DMS153 (cell line): ENCODE measurements at regions not wholly inside any gene's neighbourhood (a gene's known extent, or its start where the extent isn't known, plus 50 kb on each side); places are given as distances from the start of the nearest gene placed in this dataset.

Experiments
- DNase-seq: peaks from one replicate; lab custom pipeline; 2025; lab: John Stamatoyannopoulos, UW

DNA sequence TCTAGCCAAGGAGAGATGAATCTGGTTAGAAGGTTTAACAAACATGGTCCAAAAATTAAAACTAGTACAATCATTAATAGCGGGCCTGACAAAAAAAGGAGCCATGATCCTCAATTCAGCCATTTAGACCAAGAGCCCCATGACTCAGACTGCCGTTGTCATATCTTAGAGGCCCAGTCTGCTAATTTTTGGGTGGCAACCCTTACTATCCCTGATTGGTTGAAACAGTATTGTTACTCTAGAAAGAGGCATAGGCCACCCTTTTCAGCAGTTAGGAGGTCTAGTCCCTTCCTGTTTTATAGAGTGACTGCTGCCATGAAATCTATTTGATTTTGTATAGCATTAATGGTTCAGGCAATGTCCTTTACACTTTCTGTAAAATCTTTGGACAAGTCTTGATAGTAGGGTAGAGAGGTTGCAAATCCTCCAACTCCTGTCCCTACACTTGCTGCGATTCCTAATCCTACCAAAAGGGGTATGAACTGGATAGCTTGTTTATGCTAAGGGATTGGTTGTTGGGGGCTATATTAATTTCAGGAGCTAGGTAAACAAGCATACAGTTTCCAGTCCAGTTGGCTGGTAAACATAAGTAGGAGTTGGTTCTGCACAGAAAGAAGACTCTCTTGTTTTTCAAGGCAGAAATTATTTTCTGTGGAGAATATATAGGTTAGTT lies 1056.3 kb upstream of the CNTN5 start:
- no peak for DNase-seq

DNA sequence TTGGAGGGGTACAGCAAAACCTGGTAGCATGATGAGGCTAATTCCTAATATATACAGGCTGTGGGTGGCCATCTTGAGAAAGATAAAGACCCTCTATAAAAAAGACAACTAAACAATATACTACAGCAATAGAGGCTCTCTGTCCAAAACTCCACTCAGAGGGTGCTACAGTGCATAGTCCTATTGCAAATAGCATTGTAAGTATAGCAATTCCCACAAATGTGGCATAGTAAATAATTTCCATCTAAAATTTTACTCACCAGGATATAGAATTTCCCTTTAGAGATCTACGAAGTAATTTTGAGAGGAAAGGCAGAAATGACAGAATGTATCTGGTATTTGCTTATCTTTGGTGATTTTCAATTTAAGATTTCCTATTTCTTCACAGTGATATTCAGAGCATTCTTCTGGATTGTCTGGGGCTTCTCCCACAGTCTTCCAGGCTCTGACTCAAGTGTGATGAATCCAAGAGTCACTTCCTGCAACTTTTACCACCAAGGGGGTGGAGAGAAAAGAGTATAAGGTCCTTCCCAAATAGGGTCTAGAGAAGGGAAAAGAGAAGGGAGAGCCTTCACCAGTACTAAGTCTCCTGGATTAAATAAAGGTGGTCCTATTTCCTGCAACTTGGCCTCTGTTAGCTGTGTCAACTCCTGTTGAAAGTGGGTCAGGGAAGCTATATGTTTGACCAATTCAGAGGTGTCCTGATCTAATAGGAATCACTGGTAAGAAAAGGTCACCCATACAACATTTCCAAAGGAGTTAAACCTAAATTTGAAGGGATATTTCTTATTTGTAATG lies 1054.7 kb upstream of the CNTN5 start:
- no peak for DNase-seq

DNA sequence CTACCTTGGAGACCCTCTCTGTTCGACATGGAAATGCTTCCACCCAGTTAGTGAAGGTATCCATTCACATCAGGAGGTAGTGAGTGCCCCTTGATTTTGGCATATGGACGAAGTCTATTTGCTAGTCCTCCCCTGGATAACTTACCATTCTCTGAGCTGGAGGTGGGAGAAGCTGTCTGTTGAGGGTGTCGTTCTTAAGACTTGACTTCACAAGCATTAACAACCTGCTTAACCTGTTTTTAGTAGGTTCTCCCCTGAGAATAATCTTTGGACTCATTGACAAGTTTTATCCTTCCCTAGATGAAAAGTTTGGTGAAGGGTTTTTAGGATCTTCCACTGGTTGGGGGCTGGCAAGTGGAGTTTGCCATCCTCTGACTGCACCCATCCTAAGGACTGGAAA lies 1053.8 kb upstream of the CNTN5 start:
- DNase-seq: no peak

DNA sequence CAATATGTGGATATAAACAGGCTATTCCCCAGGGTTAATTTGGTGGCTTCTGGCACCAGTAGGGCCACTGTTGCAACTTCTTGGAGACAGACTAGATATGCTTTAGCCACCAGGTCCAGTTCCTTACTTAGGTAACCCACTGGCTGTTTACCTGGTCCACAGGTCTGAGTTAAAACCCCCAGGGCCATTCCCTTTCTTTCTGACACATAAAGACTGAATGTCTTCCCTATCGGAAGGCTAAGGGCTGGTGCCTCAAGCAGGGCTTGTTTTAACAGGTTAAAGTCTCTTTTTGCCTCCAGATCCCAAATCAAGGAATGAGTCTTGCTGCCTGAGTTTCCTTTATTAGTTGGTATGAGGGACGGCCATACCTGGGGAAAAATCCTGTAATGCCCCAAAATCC lies 1052.7 kb upstream of the CNTN5 start:
- DNase-seq: no peak

- DNase-seq: no peak
Measured at GRCh38 chr11:97972731-97973130, 1048.0 kb upstream of the CNTN5 start.

GRCh38 chr11:97973352-97973857 lies 1047.3 kb upstream of the CNTN5 start:
- no peak for DNase-seq

DNA sequence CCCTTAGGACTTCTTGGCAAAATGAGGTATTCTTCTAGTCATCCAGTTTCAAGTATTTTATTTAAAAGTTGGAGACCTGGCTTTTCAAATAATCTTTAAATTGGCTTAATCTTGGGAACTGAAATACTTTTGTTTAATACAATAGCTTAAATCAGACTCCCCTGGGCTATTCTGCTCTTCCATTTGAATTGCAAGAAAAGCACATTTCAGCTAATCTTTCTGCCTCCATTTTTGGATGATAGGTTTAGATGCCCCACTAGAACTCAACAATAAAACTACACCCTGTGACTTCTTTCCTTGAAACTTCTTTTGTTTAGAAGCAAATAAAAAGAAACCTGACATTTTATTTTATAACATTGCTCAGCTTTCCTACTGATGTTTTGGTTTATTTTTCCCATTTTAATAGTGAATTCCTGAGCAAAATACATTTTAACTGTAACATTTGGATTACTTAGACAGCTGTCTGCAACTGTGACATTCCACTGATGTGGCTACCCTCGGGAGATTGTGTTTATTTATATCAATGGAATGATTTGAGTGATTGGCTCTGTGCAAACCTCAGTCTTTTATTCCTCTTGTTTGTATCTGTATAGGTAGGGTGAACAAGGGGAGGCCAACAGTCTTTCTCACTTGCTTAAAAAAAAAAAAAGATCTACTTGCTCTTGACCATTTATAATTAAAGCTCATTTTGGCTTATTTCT lies 1045.8 kb upstream of the CNTN5 start:
- no peak for DNase-seq

GRCh38 chr11:97977726-97978125 lies 1043.0 kb upstream of the CNTN5 start:
- no peak for DNase-seq

GRCh38 chr11:97979741-97980140 lies 1041.0 kb upstream of the CNTN5 start:
- no peak for DNase-seq

- DNase-seq: no peak
Measured at GRCh38 chr11:97982512-97982911, 1038.2 kb upstream of the CNTN5 start.

GRCh38 chr11:97989121-97989520 lies 1031.6 kb upstream of the CNTN5 start:
- DNase-seq: no peak

GRCh38 chr11:97990162-97990920 lies 1030.4 kb upstream of the CNTN5 start:
- DNase-seq: no peak

DNA sequence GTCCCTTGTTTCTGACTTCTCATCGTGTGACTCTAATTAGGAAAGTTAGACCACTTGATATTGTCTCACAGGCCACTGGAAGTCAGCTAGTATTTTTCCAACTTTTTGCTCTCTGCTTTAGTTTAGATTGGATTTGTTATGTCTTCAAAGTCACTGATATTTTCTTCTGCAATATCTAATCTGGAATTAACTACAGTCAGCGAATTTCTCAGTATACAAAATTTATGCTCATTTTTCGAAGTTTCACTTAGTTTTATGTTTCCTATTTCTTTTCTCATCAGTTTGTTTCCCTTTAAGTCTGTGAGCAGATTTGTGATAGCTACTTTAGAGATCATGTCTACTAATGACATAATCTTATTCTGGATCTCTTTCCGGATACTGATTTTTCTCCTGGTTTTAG lies 1027.2 kb upstream of the CNTN5 start:
- no peak for DNase-seq

- DNase-seq: no peak
Measured at GRCh38 chr11:97995874-97996273, 1024.9 kb upstream of the CNTN5 start.

DNA sequence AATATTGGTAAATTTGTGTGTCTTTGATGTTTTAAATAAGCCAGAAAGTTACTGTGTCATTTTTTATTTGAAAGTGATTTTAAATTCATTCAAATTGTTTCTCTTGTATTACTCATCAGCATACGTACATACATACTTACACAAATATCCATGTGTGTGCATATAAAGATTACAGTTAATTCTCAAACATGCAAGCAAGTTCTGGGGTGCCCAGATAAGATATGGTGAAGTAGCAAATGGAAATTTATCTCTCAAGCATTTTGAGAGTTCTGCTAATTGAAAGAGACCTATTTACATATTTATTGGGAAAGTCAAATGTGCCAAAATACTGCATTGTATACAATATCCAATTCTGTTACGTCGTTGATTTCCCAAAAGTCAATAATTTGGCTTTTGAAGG lies 1024.0 kb upstream of the CNTN5 start:
- DNase-seq: no peak

DNA sequence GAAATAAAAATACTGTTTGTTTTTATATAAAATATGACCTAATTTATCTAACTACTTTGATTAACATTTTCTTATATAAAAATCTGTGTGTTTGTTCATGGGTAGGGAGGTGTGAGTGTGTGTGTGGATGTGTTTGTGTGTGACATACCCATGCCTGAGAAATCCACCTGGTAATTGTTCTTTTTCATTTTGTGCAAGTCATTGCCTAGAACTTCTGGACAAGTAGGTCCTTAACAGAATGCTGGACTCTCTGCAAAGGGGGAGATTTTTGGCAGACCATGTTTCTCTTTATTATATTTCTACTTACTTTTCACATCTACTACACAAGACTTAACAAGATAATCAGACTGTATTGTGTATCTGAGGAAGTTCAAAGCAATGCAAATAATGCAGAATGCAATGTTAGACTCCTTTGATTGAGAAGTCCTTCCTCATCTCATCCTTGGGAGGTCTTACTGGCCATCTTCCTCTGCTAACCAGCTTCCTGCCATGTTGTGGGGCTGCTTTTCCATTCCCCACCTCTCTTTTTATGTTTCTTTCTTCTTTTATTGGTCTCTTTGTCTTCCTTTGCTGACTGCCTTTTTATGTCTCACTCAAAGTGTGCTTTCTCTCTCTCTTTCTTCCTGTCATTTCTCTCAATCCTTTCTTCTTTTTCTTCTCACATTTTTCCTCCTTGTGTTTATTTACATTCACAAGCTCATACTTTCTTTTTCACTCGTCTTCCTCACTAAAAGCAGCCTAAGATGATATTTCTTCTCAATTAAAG lies 1017.0 kb upstream of the CNTN5 start:
- no peak for DNase-seq

- no peak for DNase-seq
Measured at GRCh38 chr11:98007072-98007471, 1013.7 kb upstream of the CNTN5 start.

DNA sequence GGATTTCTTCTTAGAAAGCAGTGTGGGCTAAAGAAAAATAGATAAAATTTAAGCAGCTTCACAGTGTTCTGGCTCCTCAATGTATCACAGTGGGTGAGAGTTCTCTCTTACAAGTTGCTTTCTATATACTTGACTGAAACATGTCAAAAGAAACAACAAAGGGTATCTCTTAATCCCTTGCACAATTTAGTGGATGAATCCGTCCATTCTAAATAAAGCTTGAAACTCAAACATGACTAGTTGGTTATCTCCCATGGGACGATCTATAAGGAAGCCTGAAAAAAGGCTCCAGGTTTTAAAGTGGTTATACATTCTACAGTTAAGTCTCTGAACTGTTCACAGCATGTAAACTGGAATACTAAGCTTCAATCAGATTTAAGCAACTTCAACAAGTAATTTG lies 993.1 kb upstream of the CNTN5 start:
- DNase-seq: no peak

- no peak for DNase-seq
Measured at GRCh38 chr11:98029832-98030231, 990.9 kb upstream of the CNTN5 start.

- no peak for DNase-seq
Measured at GRCh38 chr11:98036810-98037209, 983.9 kb upstream of the CNTN5 start.

DNA sequence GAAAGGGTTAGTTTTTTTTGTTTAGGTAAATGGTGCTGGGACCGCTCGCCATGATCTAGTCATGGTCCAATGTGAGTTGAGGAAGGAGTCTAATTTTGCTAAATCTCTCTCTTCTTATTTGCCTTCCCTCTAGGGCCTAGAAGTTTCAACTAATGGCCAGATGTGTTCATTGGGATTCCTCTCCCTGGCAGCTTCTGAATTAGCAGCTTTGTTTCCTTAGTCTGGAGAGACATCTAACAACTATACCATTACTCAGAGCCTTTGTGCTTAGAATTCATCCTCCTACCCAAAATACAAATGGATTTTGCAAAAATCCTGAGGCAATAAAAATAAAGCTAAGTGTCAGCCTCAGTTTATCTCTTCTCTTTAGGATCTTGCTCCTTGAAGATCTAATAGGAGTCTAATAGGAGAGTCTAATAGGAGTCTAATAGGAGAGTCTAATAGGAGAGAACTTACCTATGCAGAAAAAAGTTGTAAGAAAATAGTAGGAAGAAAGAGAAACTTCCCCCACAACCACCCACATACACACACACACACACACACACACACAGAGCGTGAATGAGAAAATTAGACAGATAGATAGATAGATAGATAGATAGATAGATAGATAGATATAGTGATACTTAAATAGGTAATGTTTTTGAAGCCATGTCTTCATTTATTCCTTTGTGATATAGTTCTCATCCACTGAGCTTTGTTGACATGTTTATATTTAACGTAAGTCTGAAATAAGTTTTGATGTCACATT lies 980.5 kb upstream of the CNTN5 start:
- DNase-seq: no peak
